ENCODE measurements at regions not wholly inside any gene's neighbourhood (a gene's known extent, or its start where the extent isn't known, plus 50 kb on each side); places are given as distances from the start of the nearest gene placed in this dataset.

DNA sequence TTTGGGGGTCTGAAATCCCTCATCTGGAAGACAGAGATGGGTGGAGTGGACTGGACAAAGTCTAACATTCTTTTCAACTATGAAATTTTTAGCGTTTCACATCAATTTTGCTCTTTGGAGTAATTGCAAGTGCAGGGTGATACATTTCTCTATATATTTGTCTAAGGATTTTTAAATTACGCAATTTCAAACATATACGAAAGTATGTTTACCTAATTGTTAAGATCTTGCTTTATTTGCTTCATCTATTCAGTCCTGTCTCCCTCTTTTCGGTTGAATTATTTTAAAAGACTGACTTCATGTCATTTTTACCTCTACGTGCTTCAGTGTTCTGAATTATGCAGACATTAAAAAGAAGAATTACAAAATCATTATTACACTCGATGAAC is 101.9 kb upstream of the CREB5 start:
- Histone ChIP-seq H4K20me1 (ENCODE audit: insufficient read depth, low read length) (no peaks in the 10 kb centered on the region), H3K9me3 (replicated peaks in 1 of 2; ENCODE audit: control insufficient read depth in 1 of 2, insufficient read depth in 1 of 2, low read length in 2 of 2) (no peaks in the 10 kb centered on the region), H3K27me3 (ENCODE audit: control insufficient read depth in 2 of 2, insufficient read depth in 2 of 2, low read length in 2 of 2) (peaks cover 33 to 44% of the 10 kb centered on the region in 2 donors), H3K4me3 (replicated peaks in 1 of 3; ENCODE audit: low read depth in 2 of 3, low read length in 3 of 3) (no peak overlapping the region), H2AFZ (ENCODE audit: insufficient read depth, low read depth, low read length, poor library complexity, severe bottlenecking) (no peak overlapping the region), H3K79me2 (ENCODE audit: insufficient read depth, low read length) (no peaks in the 10 kb centered on the region), H3K4me1 (ENCODE audit: control insufficient read depth in 1 of 2, insufficient read depth in 2 of 2, low read length in 2 of 2) (no peaks in the 10 kb centered on the region), H3K36me3 (replicated peaks in 1 of 2; ENCODE audit: control insufficient read depth in 1 of 2, insufficient read depth in 2 of 2, low read length in 2 of 2) (no peaks in the 10 kb centered on the region), H3K9ac (ENCODE audit: insufficient read depth, low read length, poor library complexity, severe bottlenecking) (no peak overlapping the region), H3K4me2 (replicated peaks; ENCODE audit: extremely low read depth, low read length, poor library complexity, severe bottlenecking) (no peak overlapping the region), H3K27ac (ENCODE audit: low read depth in 1 of 2, low read length in 2 of 2) (no peak overlapping the region)
- H3K27ac Mint-ChIP-seq = no peak overlapping the region
- intact Hi-C loops (cut with micrococcal nuclease) = no loop called here
- WGBS (ENCODE audit: insufficient coverage) = no CpG with 5 or more reads among the region's 6 CpGs
- peaks cover 38 to 44% (median 42%) of the 10 kb centered on the region in 3 donors for H3K27me3 Mint-ChIP-seq (ENCODE audit: low read depth in 3 of 3)
- H3K36me3 Mint-ChIP-seq = no peaks in the 10 kb centered on the region
- TF ChIP-seq, protein P1, sequence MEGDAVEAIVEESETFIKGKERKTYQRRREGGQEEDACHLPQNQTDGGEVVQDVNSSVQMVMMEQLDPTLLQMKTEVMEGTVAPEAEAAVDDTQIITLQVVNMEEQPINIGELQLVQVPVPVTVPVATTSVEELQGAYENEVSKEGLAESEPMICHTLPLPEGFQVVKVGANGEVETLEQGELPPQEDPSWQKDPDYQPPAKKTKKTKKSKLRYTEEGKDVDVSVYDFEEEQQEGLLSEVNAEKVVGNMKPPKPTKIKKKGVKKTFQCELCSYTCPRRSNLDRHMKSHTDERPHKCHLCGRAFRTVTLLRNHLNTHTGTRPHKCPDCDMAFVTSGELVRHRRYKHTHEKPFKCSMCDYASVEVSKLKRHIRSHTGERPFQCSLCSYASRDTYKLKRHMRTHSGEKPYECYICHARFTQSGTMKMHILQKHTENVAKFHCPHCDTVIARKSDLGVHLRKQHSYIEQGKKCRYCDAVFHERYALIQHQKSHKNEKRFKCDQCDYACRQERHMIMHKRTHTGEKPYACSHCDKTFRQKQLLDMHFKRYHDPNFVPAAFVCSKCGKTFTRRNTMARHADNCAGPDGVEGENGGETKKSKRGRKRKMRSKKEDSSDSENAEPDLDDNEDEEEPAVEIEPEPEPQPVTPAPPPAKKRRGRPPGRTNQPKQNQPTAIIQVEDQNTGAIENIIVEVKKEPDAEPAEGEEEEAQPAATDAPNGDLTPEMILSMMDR (IDR thresholded peaks at IDR 0.05) = no peak
- peaks cover 0 to 6% (median 2%) of the 10 kb centered on the region in 7 donors for H3K9me3 Mint-ChIP-seq
- H3K4me3 Mint-ChIP-seq = no peak overlapping the region
- no peak for DNase-seq
- H3K4me1 Mint-ChIP-seq = no peaks in the 10 kb centered on the region

DNA sequence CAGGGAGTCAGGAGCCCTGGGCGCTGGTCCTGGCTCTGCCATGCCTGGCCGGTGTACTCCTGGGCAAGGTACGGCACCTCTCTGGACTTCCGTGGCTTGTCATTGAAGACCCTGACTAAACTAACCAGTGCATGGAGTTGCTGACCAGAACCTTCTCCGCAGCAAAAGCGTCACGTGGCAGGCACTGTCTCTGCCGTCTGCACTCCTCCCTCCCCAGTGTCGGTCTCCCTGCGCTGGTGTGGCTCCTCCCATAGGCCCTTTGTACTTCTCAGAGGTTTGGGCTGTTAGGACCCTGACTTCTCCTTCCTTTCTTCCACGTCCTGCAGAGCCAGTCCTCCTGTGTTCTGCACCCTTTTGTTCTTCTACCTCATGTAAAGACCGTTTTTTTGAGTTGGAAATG is 100.6 kb upstream of the CREB5 start:
- no peak overlapping the region for H3K27ac ChIP-seq (ENCODE audit: low read depth in 1 of 2, low read length in 2 of 2)
- Mint-ChIP-seq H3K4me1 (no peaks in the 10 kb centered on the region), H3K27me3 (ENCODE audit: low read depth in 3 of 3) (peaks cover 45 to 54% (median 51%) of the 10 kb centered on the region in 3 donors), H3K4me3 (peak overlapping the region in 1 of 2 donors; percentile 16), H3K36me3 (peaks cover 0 to 3% of the 10 kb centered on the region in 2 donors), H3K27ac (no peak overlapping the region), H3K9me3 (peaks cover 0 to 8% (median 4%) of the 10 kb centered on the region in 7 donors)
- no peak overlapping the region for H3K4me3 ChIP-seq (replicated peaks in 1 of 3; ENCODE audit: low read depth in 2 of 3, low read length in 3 of 3)
- peaks cover 42 to 56% of the 10 kb centered on the region in 2 donors for H3K27me3 ChIP-seq (ENCODE audit: control insufficient read depth in 2 of 2, insufficient read depth in 2 of 2, low read length in 2 of 2)
- TF ChIP-seq, protein P1 (IDR thresholded peaks at IDR 0.05) = no peak
- no peaks in the 10 kb centered on the region for H4K20me1 ChIP-seq (ENCODE audit: insufficient read depth, low read length)
- no peak for DNase-seq
- no peaks in the 10 kb centered on the region for H3K36me3 ChIP-seq (replicated peaks in 1 of 2; ENCODE audit: control insufficient read depth in 1 of 2, insufficient read depth in 2 of 2, low read length in 2 of 2)
- no peak overlapping the region for H3K4me2 ChIP-seq (replicated peaks; ENCODE audit: extremely low read depth, low read length, poor library complexity, severe bottlenecking)
- no peaks in the 10 kb centered on the region for H3K9me3 ChIP-seq (replicated peaks in 1 of 2; ENCODE audit: control insufficient read depth in 1 of 2, insufficient read depth in 1 of 2, low read length in 2 of 2)
- H3K4me1 ChIP-seq (ENCODE audit: control insufficient read depth in 1 of 2, insufficient read depth in 2 of 2, low read length in 2 of 2) = no peaks in the 10 kb centered on the region
- intact Hi-C loops (cut with micrococcal nuclease) = no loop called here
- no peak overlapping the region for H3K9ac ChIP-seq (ENCODE audit: insufficient read depth, low read length, poor library complexity, severe bottlenecking)
- WGBS (ENCODE audit: insufficient coverage) = 86% methylated on average over 10 of the region's 12 CpGs
- no peaks in the 10 kb centered on the region for H3K79me2 ChIP-seq (ENCODE audit: insufficient read depth, low read length)
- H2AFZ ChIP-seq (ENCODE audit: insufficient read depth, low read depth, low read length, poor library complexity, severe bottlenecking) = no peak overlapping the region
